Activated CD4-positive, alpha-beta T cell treated with anti-CD3 and anti-CD28 coated beads, Interleukin-2, amount 50 U/mL, for 24 hours (primary cell): ENCODE measurements at regions not wholly inside any gene's neighbourhood (a gene's known extent, or its start where the extent isn't known, plus 50 kb on each side); places are given as distances from the start of the nearest gene placed in this dataset.

Experiments
- DNase-seq, 2 donors: peaks; one replicate each; pipeline ENCODE4 v3.0.0-alpha.2; 2020; ENCODE audit warnings: low read depth in 1 of 2, low spot score in 1 of 2

DNA sequence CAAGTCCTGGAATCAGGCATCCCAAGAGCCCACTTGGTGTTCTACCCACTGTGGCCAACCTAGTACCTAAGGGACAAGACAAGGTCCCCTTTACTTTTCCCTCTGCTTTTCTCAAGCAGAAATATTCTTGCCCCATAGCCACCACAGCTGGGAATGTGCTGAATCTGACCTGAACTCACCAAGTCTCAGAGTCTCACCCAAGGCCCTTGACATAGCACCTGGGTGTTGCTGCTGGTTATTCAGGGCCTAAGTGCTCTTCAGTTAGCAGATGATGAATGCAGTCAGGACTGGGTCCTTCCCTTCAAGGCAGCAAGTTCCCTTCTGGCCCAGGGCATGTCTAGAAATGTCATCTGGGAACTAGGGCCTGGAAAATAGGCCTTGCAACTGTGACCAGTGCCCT lies 201.8 kb upstream of the SERP2 start:
- DNase-seq: no peak

DNA sequence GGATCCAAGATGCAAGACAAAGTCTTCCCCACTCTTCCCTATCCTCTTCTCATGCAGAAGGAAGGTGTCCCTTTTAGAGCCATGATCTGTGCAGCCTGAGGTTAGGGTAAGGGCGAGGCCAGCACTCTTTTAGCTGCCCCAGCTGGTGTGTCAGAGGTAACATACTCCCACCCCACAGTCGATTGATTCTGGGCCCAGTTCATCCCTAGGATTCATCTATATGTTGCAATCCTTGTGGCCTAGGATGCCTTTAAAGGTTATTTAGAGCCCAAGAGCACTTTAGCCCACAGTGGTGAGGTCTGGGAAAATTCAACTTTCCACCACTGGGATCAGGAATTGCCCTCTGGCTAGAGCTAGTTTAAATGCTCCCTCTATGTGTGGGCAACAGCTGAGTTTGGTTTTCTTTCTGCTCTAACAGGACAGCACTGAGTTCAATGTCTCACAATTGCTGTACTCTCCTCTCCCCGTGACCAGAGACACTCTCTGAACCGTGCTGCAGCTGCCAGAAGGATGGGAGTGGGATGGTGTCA lies 201.3 kb upstream of the SERP2 start:
- no peak for DNase-seq

DNA sequence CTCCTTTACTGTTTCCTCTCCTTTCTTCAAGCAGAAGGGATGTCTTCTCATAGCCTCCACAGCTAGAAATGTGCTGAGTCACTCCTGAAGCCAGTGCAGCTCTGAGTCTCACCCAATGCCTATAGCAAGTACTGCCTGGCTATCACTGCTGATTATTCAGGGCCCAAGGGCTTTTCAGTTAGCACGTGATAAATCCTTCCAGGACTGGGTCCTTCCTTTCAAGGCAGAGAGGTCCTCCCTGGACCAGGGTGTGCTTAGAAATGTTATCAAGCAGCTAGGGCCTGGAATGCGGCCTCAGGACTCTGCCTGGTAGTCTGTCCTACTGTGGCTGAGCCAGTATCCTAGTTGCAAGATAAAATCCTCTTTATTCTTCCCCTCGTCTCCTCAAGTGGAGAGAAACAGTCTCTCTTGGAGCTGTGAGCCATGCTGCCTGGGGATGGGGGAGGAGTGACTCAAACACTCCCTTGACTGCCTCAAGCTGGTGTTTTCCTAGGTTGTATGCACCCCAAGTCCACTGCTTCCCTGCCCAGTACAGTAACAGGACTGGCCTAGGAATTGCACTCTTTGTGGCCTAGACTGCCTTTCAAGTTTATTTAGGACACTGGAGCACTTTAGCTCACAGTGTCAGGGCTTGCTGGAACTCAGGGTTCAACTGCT lies 198.7 kb upstream of the SERP2 start:
- DNase-seq: no peak

DNA sequence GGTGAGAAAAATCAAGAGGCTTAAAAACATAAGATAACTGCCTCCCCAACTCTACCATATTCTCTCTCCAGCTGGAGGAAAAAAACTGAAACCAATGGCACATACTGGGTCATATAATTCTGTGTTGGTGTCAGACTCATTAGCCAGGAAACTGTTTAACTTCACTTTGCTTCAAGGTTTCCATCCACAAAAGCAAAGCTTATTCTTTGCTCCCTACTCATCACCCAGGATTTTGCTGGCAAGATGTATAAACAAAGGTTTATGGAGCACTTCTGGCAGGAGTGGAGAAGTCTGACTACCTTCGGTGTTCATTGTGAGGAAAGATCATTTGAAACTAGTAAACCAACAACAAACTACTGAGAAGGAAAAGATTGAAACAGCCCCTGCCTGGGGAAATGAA lies 197.5 kb upstream of the SERP2 start:
- DNase-seq: no peak

DNA sequence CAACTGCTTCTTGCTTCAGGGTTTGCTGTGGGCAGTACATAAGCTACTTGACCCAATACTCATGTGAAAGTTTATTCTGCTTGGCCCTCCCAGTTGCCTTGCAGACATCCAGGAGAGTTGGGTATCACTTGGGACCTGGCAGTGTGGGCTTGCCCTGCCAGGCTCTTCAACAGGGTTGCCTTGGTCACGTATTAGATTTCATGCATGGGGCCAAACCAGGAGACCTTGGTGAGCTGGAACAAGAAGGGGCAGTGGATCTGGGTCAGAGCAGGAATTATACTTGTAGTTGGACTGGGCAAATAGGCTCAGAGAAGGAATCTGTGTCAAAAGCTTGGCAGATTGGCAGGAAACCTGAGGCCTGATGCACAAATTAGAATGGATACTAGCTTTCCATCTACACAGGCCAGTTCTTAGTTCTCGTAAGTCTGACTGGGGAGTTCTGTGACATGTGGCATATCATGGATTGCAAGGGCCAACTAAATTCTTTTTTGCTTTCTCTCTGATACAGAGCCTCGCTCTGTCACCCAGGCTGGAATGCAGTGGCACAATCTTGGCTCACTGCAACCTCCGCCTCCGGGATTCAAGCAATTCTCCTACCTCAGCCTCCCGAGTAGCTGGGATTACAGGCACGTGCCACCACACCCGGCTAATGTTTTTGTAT lies 192.6 kb upstream of the SERP2 start:
- no peak for DNase-seq

DNA sequence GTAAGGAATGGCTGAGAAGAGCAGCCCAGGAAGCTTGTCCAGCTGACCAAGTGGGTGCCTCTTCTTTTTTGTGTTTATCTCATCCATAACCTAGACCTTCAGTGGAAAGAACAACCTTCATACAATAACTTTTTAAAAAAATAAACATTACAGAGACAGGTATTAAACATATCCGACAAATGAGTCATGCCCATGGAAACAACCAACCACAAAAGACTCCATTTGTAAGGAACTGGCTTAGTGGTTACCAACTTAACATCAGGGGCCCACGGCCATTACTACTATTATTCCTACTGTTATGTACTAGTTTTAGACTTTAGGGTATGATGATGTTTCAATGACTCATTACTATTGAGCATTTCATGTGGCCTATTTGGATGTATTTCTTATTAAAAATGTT lies 191.7 kb upstream of the SERP2 start:
- DNase-seq: no peak

DNA sequence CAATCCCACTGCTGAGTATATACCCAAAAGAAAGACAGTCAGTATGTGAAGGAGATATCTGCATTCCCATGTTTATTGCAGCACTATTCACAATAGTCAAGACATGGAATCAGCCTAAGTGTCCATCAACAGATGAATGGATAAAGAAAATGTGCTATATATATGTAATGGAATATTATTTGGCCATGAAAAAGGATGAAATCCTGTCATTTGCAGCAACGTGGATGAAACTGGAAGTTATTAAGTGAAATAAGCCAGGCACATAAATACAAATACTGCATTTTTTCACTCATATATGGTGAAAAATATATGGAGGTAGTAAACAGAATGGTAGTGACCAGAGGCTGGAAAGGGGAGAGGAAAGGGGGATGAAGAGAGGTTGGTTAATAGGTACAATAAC lies 188.9 kb upstream of the SERP2 start:
- no peak for DNase-seq

DNA sequence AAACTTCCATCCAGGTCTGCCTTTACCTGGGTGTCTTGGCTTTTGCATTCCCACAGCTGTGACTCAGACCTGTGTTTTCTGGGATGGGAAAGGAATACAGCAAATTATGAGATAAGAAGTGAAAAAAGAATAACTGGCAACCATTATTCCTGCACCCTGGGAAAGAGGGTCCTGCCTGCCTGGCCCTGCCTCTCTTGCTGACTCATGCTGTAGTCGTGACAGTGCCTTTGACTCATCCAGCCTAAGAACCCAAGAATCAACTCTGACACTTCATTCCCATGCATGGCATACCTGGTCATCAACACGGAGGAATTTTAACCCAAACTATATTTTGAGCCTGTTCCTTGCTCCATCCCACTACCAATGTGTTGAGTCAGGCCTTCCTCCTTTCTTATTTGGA lies 185.4 kb upstream of the SERP2 start:
- no peak for DNase-seq

DNA sequence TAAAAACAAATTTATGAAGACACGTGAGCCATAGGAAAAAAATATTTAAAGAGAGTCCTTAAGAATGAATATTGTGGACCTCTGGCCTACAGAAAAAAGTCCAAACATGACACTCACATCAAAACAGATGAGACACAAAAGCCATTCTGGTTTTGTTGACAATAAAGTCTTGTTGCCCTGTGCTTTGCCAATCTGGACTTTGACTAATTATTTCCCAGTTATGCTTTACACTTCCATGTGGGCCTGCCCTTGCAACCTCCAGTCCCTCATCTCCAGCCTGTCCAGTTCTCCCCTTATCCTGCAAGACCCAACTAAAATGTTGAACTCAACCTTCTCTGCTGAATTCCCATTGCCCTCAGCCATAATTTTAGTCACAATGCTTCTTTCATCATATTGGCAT lies 184.5 kb upstream of the SERP2 start:
- DNase-seq: no peak

DNA sequence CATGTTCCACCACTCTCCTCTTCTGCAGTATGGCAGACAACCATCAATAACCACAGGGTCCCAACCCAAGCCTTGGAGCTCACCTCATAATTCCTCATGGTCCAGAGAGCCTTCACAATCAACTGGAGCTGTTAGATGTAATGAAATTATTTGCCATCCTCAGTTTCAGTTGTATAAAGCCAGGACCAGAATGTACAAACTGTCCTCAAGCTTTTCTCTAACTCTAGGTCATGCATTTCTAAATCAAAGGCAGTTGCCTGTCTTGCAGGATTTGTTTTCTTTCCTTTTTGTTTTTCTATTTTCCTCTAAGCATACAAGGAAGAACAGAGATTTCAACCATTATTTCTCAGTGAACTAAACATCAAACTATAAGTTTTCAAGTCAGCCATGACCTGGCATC lies 182.5 kb upstream of the SERP2 start:
- DNase-seq: no peak

DNA sequence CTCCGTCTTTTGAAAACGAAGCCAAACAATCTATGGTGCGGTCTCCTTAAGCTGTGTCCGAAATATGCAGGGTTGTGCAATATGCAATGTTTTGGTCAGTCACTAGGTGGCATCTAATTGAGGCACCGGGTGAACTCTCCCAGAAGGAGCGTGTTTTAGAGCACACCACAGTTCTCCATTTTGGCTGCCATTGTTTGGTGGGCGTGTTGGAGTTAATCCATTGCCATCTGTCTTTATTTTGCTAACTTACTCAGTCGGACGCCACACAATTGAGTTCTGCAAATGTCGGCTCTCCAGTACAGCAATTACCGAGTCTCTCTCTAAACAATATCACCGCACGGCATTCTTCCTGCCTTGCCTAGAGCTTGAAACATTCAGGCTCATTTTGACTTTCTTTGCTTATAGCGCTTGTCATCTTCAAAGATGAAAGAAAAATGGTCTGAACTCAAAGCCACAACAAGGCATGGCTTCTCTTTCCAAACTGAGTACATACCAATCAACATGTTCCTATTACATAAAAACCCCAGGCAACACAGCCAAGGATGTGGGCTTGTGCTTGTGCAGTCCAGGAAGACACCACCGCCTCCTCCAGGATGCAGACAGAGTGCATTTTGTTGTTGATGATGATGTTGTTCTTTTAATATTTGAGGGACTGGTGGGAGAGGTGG lies 182.0 kb upstream of the SERP2 start:
- DNase-seq: peak in 1 of 2 donors; percentile 43

DNA sequence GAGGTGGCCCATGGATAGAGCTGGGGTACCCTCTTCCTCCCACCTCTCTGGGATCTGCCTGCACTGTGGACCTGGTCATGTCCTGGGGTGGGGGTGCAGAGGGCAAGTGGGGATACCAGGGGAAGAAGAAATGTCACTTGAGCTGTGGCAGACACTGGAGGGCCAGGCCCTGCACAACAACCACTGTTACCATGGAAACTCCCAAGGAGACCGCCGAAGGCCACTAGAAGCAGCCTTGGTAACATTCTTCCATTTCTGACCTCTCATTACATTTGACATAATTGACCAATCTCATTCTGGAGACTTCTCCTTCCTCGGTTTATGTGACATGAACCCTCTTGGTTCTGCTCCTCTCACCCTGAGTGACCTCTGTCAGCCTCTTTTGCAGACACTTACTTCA lies 179.9 kb upstream of the SERP2 start:
- no peak for DNase-seq

DNA sequence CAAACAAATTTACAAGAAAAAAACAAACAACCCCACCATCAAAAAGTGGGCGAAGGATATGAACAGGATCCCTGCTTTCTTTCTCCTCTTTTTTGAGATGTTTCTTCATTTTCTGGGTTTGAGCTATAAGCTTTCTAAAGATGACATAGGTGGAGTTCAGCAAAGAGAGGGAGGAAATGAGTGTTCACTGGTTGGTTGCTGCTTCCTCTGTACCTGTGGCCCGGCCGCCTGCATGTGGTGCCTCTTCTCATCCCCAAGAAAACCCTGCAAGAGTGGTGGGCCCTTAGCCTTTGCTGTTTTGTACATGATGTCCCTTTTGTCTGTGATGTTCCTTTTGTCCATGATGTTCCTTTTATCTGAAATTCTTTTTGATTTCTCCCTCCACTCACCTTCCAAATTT lies 178.4 kb upstream of the SERP2 start:
- DNase-seq: no peak

DNA sequence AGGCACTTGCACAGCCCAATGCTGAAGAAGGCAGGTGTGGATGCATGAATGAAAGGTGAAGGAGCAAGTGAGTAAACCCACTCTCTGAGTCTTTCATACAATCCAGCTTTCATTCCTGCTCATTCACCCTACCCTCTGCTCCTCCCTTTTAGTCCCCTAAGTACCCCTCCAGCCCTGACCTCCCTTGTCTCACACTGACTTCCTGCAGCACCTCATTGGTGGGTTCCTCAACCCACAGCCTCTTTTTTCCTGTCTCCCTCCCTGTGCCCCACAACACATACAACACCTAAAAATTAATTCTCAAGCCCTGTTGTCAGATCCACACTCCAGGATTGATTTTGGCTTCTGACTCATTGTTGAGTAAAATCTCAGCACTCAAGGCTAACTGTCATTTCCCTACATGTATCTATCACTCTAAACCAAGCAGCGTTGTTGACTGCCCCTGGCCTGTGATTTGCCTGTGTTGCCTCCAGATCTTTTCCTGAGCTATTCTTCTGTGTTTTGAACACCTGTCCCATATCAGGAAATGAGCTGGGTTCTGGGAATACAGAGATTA lies 177.3 kb upstream of the SERP2 start:
- no peak for DNase-seq

DNA sequence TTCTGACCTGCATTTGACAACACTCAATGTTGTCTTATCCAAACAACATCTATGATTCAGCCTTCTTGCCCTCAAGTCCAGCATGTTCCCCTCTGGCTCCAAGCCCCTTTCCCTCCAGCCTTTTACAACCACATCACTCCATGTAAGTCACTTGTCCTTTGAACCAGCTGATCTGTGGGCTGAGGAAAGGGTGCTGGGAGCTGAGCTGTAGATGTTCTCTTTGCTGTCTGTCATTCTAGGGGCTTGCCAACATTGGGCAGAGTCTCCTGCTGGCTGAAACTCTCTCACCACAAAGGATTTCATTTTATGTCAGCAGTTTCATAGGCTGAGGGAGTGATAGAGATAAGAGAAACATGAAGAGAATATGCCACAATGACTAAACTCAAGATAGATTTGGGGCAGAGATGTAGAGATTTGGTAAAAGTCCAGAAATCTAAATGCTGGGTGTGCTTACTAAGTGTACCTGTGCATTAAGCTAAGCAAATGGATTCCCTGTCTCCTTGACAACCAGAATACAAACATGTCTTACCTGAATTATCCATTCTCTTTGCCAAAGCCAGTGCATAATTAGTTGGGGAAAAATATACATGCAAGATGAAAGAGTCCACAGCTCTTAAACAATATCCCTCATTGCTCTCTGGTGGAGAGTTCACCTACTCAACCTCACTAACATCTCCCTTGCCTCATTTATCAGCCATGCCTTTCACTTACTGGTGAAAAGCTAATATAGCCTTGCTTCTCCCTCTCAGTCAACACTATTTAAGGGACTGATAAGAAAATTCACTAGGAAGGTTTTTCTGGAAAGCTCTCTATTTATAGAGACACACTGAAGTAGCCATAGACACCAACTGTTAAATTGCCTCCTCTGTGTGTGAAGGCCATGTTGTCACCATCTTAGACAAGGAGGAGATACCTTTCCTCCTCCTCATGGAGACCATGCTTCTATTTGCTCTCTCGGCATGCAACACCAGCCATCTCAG lies 175.5 kb upstream of the SERP2 start:
- peak in 1 of 2 donors; percentile 7 for DNase-seq

DNA sequence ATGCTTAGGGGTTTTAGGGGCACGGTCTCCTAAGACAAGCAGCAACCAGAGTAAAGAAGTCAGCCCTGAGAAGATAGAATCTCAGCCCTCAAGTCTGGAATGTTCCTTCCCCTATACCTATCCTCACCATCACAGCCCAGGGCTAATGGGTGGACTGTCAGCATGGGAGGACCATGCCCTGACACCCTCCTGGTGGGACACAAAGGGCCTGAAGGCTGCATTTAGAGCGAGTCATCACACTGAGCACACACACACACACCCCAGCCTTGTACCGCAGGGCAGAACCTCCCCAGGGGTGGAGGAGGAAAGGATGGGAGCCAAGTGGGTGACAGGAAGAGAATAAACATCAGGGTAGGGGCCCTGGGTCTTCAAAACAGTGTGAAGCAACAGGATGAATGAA lies 174.8 kb upstream of the SERP2 start:
- DNase-seq: no peak

DNA sequence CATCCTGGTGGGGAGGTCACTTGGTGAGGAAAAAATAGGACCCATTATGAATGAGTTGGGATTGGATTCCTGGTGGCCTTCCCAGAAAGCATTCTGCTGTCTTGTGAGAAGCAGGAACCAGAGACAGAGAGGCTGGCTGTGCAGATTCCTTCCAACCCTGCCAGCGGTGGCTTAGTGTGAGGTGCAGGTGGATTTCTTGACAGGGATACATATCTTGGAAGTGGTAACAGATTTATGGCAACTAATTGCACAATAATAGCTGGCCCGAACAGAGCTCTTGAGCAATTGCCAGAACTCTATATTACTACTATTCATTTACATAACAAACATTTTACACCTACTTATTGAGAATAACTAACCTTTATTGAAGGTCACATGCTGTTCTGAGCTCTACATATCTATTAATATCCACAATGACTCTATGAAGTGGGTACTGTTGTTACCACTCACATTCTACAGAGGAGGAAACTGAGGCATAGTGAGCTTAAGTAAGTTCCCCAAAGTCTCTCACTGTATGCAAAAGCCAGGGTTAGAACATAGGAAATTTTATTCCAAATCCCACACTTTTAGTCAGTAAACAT lies 173.9 kb upstream of the SERP2 start:
- no peak for DNase-seq

DNA sequence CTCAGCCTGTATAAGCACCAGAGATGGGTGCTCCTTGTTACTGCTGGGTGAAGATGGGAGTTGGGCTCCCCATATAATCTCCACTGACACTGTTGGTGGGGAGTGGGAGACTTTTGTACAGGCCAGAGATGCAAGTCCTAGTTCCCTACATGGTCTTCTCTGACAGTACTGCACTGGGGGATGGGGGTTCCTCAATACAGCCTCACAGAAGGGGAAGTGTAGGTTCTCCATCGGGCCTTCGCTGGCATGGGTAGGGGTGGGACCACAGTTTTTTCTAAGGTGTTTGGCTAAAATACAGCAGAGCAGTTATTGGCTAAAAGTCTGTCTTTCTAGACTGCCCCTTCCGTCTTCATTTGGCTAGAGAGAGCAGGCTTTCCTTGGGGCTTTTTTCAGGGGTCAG lies 167.2 kb upstream of the SERP2 start:
- no peak for DNase-seq

DNA sequence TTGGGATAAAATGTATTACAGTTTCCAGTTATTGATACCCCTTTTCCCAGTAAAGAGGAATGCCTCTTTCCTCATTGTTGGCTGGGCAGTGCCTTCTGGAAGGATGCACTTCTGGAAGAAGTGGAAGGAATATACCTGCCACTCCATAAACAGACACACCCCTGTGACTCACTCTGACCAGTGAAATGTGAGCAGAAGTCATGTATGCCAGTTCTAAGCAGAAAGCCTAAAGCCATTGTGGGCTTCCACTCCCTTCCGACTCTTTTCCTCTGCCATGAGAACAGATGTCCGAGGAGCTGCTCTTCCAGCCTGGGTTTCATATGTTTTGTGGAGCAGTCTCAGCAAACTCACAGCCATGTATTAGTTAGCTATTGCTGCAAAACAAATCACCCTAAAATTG lies 166.1 kb upstream of the SERP2 start:
- DNase-seq: no peak

DNA sequence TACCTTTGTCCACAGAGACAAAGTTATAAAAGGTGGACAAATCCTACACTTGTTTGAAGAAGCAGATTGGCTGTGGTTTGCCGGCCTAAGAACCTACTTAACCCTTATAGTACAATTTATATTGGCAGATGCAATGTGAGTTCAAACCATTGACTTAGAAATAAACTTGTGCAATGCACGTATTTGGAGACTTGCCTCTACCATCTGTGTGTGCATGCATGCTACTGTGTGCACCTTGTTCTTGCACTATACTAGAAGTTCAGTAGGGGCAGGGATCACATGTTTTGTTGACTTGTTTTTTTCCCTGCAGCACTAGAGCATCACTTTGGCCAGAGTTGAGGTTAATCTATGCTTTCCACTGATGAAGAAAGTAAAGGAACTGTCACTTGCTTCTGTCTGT lies 163.1 kb upstream of the SERP2 start:
- DNase-seq: no peak

DNA sequence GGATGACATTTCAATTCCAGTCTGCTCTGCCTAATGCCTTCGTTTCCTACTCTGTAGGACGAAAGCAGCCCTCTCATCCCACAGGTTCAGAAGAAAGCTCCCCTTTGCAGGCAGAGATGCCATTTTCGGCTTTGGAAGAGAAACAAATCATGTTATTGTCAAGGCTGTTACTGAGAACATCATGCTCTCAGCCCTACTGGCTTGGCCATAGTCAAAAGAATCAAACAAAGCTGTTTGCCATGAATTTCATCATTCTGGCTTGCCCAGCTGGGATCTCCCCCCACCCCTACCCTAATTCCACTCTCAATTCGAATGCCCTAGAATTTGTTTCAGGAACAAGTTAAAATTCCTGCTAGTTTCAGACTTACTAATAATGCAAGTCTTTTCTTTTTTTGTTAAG lies 162.3 kb upstream of the SERP2 start:
- DNase-seq: no peak
